GM21786 (cell line): ENCODE measurements at regions not wholly inside any gene's neighbourhood (a gene's known extent, or its start where the extent isn't known, plus 50 kb on each side); places are given as distances from the start of the nearest gene placed in this dataset.
"Not testable (repeated sequence)": the region's sequence is repeated elsewhere in the genome, so short reads cannot be mapped to it uniquely, and the experiment has no call there.

Experiments
- ATAC-seq: cut with Tn5 transposase; IDR thresholded peaks from one replicate; pipeline ENCODE4 v1.9.1; 2021; ENCODE audit not compliant: unreplicated experiment

DNA sequence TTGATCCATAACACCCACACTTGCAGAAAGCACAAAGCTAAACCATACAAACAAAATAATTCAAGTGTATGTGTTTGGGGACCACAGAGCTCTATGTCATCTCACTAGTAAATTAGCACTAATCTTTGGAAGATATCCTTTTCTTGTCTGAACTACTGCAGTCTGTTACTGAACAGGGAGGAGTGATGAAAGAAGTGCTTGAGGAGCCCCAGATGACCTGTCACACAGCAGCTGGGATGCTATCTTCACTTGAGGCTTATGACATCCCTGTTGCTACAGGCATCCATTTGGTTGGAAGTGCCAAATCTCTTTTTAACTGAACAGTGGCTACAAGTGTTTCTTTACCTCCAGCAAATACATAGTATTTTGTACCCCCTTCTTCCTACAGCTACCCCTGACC lies 386.3 kb upstream of the CHAC2 start:
- no peak for ATAC-seq

DNA sequence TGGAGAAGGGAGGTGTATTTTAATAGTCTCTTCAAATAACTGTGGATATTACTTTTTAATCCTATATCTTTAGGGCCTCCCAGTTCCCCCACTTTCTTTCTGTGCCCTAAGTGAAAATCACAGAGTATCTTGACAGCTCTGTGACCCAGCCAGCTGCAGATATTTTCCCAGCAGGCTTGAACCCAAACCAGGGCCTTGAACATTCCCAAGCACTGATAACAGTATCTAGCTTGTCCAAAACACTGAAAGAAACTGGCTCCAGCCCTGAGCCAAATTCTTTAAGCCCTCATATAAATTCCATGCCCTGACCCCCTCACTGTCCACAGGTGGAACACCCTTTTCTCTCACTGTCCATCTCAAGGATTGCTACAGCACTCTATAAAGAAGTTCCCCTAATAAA lies 388.1 kb upstream of the CHAC2 start:
- ATAC-seq, result no peak

DNA sequence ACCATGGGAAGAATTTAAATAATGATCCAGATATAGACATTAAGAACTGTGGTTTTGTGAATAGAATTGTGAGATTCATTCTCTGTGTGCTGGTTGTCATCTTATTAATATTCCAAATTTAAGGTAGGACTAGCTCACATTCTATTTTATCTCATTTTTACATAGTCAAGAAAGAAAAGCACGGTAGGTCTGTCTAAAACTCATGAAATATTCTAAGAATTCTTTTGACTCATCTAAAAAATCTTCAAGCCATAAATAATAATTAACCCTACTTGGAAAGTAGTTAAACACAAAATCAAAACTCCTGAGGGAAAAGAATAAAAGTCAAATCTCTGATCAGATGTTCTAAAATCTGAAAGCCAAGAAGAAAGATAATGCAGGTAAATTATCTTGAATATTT lies 388.8 kb upstream of the CHAC2 start:
- ATAC-seq, result no peak

DNA sequence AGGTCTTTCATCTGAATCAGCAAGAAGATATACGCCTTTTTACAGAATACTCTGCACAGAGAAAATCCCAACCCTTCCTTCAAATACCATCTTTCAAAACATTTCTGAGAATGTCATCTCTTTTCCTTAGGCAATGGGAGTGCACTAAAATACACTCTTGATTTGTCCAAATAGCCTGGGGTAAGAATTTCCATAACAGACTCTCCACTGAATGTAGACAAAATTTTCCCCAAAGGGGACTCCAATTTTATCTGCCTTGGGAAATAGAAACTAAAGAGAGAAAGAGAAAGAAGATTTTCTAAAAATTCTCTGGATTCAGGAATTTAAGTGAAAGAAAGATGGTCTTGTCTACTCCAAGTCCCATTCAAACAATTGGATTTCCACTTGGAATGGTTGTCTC lies 394.5 kb upstream of the CHAC2 start:
- no peak for ATAC-seq

DNA sequence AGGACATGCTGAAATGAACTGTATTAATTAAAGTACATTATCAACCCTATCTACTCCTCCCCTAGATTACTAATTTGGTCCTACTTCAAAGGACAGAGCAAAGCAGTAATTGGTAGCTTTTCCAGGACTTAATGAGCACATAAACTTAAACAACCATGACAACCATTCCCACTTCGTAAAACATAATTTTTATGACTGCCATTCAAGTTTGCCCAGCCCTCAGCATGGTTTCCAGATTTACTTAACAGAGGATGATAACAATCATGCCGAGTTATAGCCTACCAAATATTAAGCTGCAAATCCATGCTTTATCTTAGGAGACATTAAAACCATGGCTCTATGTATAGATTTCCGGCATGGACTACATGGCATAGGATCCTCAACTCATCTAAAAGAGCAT lies 401.1 kb upstream of the CHAC2 start:
- no peak for ATAC-seq

DNA sequence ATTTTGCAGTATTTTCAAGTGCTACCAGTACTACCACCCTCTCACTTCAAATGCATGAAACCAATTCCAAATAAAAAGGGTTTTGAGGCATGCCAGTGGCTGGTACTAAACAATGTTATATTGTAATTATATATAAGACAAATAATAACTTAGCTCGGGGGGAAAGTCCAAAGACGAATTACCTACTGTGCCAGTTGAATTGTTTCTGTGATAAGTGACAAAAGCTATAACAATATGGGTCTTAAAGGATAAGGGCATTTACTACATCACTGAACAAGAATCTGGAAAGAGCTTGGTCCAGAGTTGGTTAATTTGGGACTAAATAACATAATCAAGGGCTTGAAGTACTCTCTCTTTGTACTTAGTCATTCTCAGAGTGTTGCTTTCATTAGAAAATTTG lies 404.7 kb upstream of the CHAC2 start:
- ATAC-seq, result no peak

DNA sequence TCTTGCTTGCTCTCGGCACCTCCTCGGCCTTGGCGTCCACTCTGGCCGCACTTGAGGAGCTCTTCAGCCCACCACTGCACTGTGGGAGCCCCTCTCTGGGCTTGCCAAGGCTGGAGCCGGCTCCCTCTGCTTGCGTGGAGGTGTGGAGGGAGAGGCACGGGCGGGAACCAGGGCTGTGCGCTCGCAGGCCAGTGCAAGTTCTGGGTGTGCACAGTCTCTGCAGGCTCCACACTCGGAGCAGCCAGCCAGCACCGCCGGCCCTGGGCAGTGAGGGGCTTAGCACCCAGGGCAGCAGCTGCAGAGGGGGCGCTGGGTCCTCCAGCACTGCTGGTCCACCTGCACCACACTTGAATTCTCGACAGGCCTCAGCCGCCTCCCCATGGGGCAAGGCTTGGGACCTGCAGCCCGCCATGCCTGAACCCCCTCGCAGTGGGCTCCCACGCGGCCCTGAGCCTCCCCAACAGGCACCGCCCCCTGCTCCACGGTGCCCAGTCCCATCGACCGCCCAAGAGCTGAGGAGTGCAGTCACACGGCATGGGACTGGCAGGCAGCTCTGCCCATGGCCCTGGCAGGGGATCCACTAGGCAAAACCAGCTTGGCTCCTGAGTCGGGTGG lies 411.2 kb upstream of the CHAC2 start:
- no peak for ATAC-seq

DNA sequence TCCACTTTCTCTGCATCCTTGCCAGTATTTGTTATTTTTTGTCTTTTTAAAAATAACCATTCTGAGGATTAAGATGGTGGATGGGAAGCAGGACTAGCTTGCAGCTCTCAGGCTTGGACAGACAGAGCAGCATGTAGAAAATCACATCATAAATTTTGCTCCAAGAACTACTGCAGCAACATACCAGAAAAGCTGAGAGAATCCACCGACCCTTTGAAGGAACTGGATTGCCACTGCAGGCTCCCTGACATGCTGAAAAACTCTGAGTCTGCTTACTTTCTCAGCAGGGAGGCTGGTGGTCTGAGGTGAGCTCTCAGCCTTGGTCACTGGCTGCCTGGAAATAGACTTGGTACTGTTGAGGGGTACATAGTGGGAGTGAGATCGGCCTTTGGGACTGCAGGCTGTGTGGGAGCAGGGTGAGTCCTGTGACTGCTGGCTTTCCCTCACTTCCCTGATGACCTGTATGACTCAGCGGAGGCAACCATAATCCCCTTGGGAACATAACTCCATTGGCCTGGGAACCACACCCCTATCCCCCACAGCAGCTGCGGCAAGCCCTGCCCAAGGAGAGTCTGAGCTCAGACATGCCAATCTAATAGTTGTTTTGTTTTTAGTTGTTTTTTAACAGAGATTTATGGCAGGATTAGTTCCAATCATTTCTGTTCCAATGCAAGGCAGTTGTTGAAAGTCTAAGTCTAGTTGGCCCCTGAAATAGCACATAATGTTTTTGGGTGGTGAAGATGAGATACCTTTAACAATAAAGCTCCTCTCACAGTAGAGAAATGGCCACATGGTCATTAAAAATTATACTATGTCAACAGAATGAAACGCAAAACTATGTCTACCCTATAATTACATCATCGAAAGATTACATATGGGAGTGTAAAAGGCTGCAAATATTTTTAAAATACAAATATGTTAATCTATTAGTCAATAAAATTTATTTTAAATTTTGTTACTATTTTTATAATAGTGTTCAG lies 414.2 kb upstream of the CHAC2 start:
- ATAC-seq, result no peak

DNA sequence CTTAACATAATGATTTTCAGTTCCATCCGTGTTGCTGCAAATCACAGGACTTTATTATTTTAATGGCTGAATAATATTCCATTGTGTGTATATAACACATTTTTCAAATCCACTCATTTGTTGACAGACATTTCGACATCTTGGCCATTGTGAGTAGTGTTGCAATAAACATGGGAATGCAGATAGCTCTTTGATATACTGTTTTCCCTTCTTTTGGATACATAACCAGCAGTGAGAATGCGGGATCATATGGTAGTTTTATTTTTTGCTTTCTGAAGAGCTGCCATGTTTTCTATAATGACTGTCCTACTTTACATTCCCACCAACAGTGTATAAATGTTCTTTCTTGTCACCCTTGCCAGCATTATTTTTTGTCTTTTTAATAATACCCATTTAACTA lies 420.3 kb upstream of the CHAC2 start:
- ATAC-seq, result no peak

DNA sequence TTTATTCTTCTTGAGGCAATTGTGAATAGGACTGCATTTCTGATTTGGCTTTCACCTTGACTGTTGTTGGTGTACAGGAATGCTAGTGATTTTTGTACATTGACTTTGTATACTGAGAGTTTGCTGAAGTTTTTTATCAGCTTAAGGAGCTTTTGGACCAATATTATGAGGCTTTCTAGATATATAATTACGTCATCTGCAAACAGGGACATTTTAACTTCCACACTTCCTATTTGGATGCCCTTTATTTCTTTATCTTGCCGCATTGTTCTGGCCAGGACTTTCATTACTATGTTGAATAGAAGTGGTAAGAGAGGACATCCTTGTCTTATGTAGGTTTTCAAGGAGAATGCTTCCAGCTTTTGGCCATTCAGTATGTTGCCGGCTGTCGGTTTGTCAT lies 425.4 kb upstream of the CHAC2 start:
- ATAC-seq, result no peak

DNA sequence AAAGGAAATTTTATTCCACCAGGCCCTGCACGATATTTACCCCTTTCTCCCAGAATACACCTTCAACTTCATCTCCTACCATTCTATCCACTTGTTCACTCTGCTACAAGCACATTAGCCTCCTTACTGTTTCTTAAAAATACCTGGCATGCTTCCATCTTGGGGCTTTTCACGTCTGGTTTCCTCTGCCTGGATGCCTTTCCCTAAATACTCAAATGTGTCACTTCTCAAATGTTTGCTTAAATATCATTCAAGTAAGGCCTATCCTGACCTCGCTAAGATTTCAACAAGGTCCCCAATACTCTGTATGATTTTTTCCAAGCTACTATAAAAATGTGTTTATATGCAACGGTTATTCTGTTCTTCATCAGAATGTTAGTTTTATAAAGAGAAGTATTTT lies 433.0 kb upstream of the CHAC2 start:
- ATAC-seq, result no peak

DNA sequence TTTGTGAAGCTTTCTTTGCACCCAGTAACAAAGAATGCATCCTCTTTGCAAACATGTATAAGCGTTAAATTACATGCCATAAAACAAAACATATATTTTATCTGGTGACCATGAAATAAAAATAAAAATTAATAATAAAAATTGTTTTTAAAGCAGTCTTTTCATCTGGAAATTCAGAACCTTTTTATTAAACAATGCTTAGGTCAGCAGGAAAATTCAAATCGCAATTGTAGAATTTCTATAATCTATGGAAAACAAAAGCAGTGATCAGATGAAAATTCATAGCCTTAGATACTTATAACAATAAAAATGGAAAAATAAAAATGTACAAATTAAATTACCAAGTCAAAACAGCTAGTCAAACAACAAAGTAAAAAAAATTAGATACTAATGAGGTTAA lies 435.9 kb upstream of the CHAC2 start:
- no peak for ATAC-seq

DNA sequence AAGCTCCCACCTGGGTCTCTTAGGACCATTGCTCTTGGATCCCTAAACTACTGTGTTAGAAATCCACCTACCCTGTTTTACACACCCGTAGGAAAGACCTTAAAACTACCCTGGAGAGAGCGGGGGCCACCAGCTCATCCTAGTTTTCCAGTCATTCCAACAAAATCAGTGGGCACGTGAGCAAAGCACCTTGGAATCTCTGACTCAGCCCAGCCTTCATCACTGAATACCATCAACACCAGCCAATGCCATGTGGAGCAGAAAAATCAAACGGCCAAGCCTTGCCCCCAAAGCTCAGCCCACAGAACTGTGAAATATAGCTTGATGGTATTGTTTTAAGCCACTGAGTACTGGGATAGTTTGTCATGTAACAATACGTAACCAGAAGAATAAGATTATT lies 449.7 kb upstream of the CHAC2 start:
- ATAC-seq, result no peak

DNA sequence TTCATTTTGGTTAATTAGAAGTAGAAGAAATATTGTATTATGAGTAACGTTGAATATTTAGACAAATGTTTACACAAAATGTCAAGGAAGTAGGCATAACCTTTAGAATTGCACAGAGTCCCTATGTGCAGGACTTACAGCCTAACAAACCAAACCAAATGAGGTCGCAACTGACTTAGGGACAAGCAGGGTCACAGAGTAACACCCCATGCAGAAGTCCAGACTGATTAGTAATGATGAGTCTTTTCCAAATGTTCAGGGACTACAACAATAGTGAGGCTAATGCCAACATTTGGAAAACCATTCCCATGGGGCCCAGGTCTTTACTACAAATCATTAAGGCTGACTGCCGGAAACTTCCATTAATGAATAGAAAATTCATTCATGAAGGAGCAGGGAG lies 452.5 kb upstream of the CHAC2 start:
- ATAC-seq, result no peak

DNA sequence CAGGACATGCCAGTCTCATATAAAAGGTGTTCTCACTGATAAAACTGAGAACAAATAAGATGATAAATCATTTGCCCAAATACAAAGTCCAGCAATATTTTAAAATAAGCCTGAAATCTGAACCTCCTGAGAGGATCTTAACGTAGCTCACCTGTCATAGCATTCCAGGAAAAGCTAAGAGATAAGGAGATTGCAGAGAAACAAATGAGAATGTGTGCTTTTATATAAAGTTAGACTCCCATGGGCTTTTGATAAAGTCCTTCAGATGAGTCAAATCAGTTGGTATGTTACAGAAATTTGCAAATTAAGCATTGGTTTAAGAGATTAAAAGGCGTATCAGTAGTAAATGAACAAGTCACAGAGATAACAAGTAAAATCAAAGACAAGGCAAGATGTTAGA lies 452.9 kb upstream of the CHAC2 start:
- ATAC-seq, result no peak

DNA sequence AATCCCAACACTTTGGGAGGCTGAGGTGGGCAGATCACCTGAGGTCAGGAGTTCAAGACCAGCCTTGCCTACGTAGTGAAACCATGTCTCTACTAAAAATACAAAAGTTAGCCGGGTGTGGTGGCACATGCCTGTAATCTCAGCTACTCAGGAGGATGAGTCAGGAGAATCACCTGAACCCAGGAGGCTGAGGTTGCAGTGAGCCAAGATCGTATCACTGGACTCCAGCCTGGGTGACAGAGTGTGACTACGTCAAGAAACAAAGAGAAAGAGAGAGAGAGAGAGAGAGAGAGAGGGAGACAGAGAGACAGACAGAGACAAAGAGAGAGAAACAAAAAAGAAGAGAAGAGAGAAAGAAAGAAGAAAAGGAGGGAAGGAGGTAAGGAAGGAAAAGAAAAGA lies 454.0 kb upstream of the CHAC2 start:
- ATAC-seq, result not testable (repeated sequence)

DNA sequence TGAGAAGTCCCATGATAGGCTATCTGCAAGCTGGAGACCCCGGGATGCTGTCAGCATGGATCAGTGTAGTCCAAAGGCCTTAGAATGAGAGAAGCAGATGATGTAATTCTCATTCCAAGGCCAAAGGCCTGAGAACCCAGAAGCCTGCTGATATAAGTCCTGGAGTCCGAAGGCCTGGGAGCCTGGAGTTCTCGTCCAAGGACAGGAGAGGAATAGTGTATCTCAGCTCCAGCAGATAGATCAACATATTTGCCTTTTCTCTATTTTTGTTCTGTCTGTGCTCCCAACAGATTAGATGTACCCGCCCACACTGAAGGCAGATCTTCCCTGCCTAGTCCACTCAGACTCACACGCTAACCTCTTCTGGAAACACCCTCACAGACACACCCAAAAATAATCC lies 454.9 kb upstream of the CHAC2 start:
- ATAC-seq, result no peak

DNA sequence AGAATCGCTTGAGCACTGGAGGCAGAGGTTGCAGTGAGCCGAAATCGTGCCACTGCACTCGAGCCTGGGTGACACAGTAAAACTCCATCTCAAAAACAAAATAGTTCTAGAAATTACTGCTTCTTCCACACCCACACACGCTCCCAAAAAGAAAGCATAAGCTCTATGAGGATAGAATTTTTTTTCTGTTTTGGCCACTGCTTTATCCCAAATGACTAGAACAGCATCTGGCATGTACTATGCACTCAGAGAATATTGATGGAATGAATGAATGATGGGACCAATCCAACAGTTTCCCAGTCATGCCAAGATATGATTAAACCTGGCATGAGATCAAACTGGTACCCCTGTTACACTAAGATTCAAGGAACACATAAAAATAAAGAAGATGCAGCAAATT lies 455.4 kb upstream of the CHAC2 start:
- no peak for ATAC-seq

DNA sequence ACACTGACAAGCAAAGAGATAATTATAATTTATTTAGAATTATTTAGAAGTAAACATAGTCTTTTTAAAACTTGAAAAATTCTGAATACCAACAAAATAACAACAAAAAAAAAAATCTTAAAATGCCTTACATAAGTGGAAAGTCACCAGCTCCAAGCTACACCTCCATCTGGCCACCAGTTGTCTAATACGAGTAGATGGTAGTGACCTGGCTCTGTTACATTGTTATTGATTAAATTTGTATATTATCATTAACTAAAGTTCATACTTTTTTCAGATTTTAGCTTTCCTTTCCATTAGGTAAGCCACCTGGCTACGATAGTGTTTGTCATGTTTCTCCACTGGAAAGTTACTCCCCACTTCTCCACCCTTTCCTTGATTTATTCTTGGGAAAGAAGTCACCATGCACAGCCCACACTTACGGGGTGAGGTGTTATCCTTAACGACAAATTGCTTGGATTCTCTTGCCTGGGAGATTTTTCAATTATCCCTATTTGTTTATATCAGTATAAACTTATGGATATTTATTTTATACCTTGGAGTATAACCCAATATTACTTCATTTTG lies 464.5 kb upstream of the CHAC2 start:
- ATAC-seq, result no peak

DNA sequence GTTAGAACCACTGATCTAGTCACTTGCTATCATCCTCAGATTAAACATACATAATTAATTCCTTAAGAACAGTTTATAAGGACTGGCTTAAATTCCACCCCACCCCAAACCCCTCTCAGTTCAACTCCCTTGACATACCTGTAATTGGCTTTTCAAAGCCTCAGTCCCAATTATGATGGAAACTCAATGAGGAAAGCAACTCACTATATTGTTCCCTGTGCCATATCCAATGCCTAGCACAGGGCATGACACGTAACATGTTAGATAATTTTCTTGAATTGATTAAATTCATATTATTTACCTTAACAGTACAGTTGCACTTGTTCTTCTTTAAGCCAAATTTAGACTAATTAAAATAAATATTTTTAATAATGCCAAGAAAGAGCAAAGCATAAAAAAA lies 465.1 kb upstream of the CHAC2 start:
- no peak for ATAC-seq

DNA sequence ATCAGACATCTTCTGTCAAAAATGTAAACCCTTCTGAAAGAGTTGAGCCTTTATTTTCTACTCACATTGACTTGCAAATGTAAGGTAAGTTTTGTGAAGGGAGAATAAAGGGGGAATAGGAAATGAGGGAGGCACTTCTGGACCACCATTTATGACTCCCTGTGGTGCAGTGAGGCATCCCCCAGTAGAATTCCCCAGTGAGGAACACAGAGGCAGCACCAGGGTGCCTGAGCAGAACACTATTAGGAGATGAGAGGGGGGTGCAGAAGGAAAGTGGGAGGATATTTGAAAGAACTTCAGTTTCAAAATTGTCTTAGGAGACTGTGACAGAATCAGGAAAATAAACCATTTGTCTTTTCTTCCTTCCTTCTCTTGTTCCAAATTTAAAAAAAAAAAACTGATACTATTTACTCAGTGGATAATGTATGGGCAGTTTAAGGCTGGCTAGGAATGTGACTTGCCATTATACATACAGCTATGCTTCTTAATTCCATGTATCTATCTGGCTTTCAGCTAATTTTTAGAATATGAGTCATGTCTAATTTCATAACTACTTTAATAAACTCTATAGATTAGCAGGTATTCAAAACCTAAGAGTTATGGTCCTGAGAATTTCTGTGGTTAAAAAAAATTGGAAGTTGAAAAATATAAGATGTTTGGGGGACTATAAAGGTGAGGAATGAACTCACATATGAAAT lies 478.1 kb upstream of the CHAC2 start:
- no peak for ATAC-seq

DNA sequence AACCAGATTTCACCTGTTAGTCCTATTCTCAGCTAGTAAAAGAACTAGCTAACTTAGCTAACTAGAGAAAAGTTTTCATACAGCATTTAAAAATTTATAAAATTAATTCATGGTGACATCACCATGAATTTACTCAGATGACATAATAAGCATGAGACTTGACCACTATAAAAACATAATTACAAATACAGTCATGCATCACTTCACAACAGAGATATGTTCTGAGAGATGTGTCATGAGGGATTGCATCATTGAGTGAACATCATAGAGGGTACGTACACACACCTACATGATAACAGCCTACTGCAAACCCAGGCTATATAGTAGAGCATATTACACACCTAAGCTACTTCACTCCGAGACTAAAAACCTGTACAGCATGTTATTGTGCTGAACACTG lies 481.3 kb upstream of the CHAC2 start:
- no peak for ATAC-seq
